ENCODE measurements at regions not wholly inside any gene's neighbourhood (a gene's known extent, or its start where the extent isn't known, plus 50 kb on each side); places are given as distances from the start of the nearest gene placed in this dataset.

GRCh38 chr6:137271245-137272183 is 52.3 kb upstream of the IFNGR1 start:
- Histone ChIP-seq H3K4me3 (no peak overlapping the region), H3K36me3 (ENCODE audit: insufficient read depth, low read length) (no peaks in the 10 kb centered on the region), H3K9me3 (ENCODE audit: low read depth, low read length) (no peaks in the 10 kb centered on the region), H3K9ac (ENCODE audit: insufficient read length) (no peak overlapping the region), H3K27ac (no peak overlapping the region)
- TF ChIP-seq FOXP2 (optimal IDR thresholded peaks at IDR 0.05; ENCODE audit: control extremely low read depth, extremely low read length, insufficient read depth) (no peak), POLR2AphosphoS5 (IDR thresholded peaks at IDR 0.05; ENCODE audit: borderline replicate concordance, low read depth, low read length) (no peak), EZH2 (IDR thresholded peaks at IDR 0.05) (no peak)
- peak; percentile 42 for DNase-seq (ENCODE audit: low read depth, low spot score)

GRCh38 chr6:137269803-137270202 is 50.6 kb upstream of the IFNGR1 start:
- H3K9me3 ChIP-seq (ENCODE audit: low read depth, low read length): no peaks in the 10 kb centered on the region
- H3K27ac ChIP-seq: no peak overlapping the region
- no peaks in the 10 kb centered on the region for H3K36me3 ChIP-seq (ENCODE audit: insufficient read depth, low read length)
- no peak for DNase-seq (ENCODE audit: low read depth, low spot score)
- no peak overlapping the region for H3K4me3 ChIP-seq
- no peak overlapping the region for H3K9ac ChIP-seq (ENCODE audit: insufficient read length)
- no peak for TF ChIP-seq EZH2 (IDR thresholded peaks at IDR 0.05)
- TF ChIP-seq FOXP2 (optimal IDR thresholded peaks at IDR 0.05; ENCODE audit: control extremely low read depth, extremely low read length, insufficient read depth): no peak
- TF ChIP-seq POLR2AphosphoS5 (IDR thresholded peaks at IDR 0.05; ENCODE audit: borderline replicate concordance, low read depth, low read length): no peak

- TF ChIP-seq FOXP2 (optimal IDR thresholded peaks at IDR 0.05; ENCODE audit: control extremely low read depth, extremely low read length, insufficient read depth): no peak
- TF ChIP-seq EZH2 (IDR thresholded peaks at IDR 0.05): no peak
- no peak for TF ChIP-seq POLR2AphosphoS5 (IDR thresholded peaks at IDR 0.05; ENCODE audit: borderline replicate concordance, low read depth, low read length)
- Histone ChIP-seq H3K9ac (ENCODE audit: insufficient read length) (no peak overlapping the region), H3K4me3 (no peak overlapping the region), H3K36me3 (ENCODE audit: insufficient read depth, low read length) (no peaks in the 10 kb centered on the region), H3K27ac (no peak overlapping the region), H3K9me3 (ENCODE audit: low read depth, low read length) (no peaks in the 10 kb centered on the region)
- DNase-seq (ENCODE audit: low read depth, low spot score): no peak
Measured at GRCh38 chr6:137269347-137269746, 50.2 kb upstream of the IFNGR1 start.
